H1 (cell line): ENCODE measurements at regions not wholly inside any gene's neighbourhood (a gene's known extent, or its start where the extent isn't known, plus 50 kb on each side); places are given as distances from the start of the nearest gene placed in this dataset.

Source experiments
- CTCF ChIA-PET: fragments of 300-600 bp; sonication (Branson Sonifier 250); formaldehyde crosslinking; loops from one replicate; lab custom pipeline; 2021; ENCODE audit not compliant: partially characterized antibody; lab: Charles Lee
- POLR2A ChIA-PET: fragments of 300-600 bp; sonication (Branson Sonifier 250); formaldehyde crosslinking; loops from one replicate; lab custom pipeline; 2021; ENCODE audit warnings: inconsistent platforms; ENCODE audit not compliant: partially characterized antibody; lab: Charles Lee
- DNase-seq, 2 experiments: peaks; one replicate each; pipeline versions ENCODE4 v3.0.0 to v3.0.0-alpha.2; 2010 to 2022; ENCODE audit warnings: low spot score in 2 of 2, low read depth in 1 of 2, mixed read lengths in 1 of 2
- FAIRE-seq: peaks from 2 replicates; lab custom pipeline; 2011; peaks lifted over from hg19 to GRCh38; lab: Jason Lieb, UNC
- H2AFZ ChIP-seq: 2 replicates; pipeline ENCODE4 v1.8.1; 2012; ENCODE audit warnings: low read length, inconsistent platforms
- H2AK5ac ChIP-seq: 2 replicates; pipeline ENCODE4 v1.6.1; 2013; ENCODE audit warnings: low read depth, low read length
- H2BK120ac ChIP-seq: replicated peaks from 2 replicates; pipeline ENCODE3; 2013; ENCODE audit warnings: low read depth, low read length, inconsistent platforms
- H2BK12ac ChIP-seq: 2 replicates; pipeline ENCODE4 v1.6.1; 2013; ENCODE audit warnings: low read depth, low read length
- H2BK15ac ChIP-seq: 2 replicates; pipeline ENCODE4 v1.6.1; 2013; ENCODE audit warnings: low read length
- H2BK20ac ChIP-seq: 2 replicates; pipeline ENCODE4 v1.6.1; 2013; ENCODE audit warnings: low read length
- H2BK5ac ChIP-seq: 2 replicates; pipeline ENCODE4 v1.6.1; 2013; ENCODE audit warnings: low read depth, low read length
- H3K14ac ChIP-seq: 2 replicates; pipeline ENCODE4 v1.6.1; 2013; ENCODE audit warnings: inconsistent platforms; ENCODE audit not compliant: insufficient read length
- H3K18ac ChIP-seq: 2 replicates; pipeline ENCODE4 v1.6.1; 2013; ENCODE audit warnings: low read length; ENCODE audit errors: extremely low read depth
- H3K23ac ChIP-seq: 2 replicates; pipeline ENCODE4 v1.6.1; 2013; ENCODE audit warnings: inconsistent platforms; ENCODE audit not compliant: insufficient read length
- H3K23me2 ChIP-seq: 2 replicates; pipeline ENCODE4 v1.6.1; 2013; ENCODE audit warnings: low read depth, low read length
- H3K27ac ChIP-seq: 2 replicates; pipeline ENCODE4 v1.6.1; 2011; ENCODE audit warnings: low read depth, low read length, inconsistent platforms
- H3K27me3 ChIP-seq, 4 experiments: replicated peaks in 1 of 4; 1 replicate in 1 of 4; 2 replicates in 3 of 4; pipeline versions ENCODE4 v1.6.1 to v1.8.1; 2011 to 2013; ENCODE audit warnings: low read length in 3 of 4, mild to moderate bottlenecking in 3 of 4, inconsistent platforms in 2 of 4, mixed read lengths in 2 of 4, moderate library complexity in 1 of 4; ENCODE audit not compliant: control insufficient read depth in 3 of 4, insufficient read depth in 3 of 4; ENCODE audit errors: extremely low read depth in 1 of 4
- H3K36me3 ChIP-seq, 4 experiments: 2 replicates each; pipeline versions ENCODE4 v1.6.1 to v1.8.1; 2011 to 2013; ENCODE audit warnings: mild to moderate bottlenecking in 4 of 4, low read length in 3 of 4, moderate library complexity in 2 of 4, control low read depth in 1 of 4, inconsistent platforms in 1 of 4; ENCODE audit not compliant: insufficient read depth in 4 of 4, control insufficient read depth in 2 of 4
- H3K4ac ChIP-seq: replicated peaks from 2 replicates; pipeline ENCODE3; 2013; ENCODE audit warnings: low read length, low read depth, mixed read lengths, inconsistent platforms; ENCODE audit not compliant: insufficient read length
- H3K4me1 ChIP-seq, 4 experiments: replicated peaks in 1 of 4; 1 replicate in 1 of 4; 2 replicates in 3 of 4; pipeline versions ENCODE4 v1.6.1 to v1.8.1; 2011 to 2013; ENCODE audit warnings: low read length in 3 of 4, inconsistent platforms in 2 of 4, mixed read lengths in 1 of 4; ENCODE audit not compliant: insufficient read depth in 4 of 4, control insufficient read depth in 3 of 4
- H3K4me2 ChIP-seq, 2 experiments: 2 replicates each; pipeline versions ENCODE4 v1.6.1 to v1.8.1; 2011 to 2013; ENCODE audit warnings: low read depth in 2 of 2, low read length in 2 of 2, control low read depth in 1 of 2, inconsistent platforms in 1 of 2, mild to moderate bottlenecking in 1 of 2; ENCODE audit not compliant: insufficient read depth in 1 of 2
- H3K4me3 ChIP-seq, 4 experiments: fragments of 200-600, 300-600 bp in 1 of 4; sonication (generic), shearing (Covaris generic), sonication (Bioruptor Twin) in 1 of 4; 2 replicates each; pipeline versions ENCODE4 v1.5.1 to v1.8.1; 2011 to 2016; ENCODE audit warnings: low read length in 4 of 4, low read depth in 3 of 4, control low read depth in 2 of 4, inconsistent platforms in 2 of 4, mild to moderate bottlenecking in 2 of 4, mixed read lengths in 1 of 4, moderate library complexity in 1 of 4; ENCODE audit not compliant: insufficient read depth in 2 of 4; ENCODE audit errors: extremely low read depth in 1 of 4
- H3K56ac ChIP-seq: replicated peaks from 2 replicates; pipeline ENCODE3; 2013; ENCODE audit warnings: low read depth, mild to moderate bottlenecking, mixed read lengths, low read length, inconsistent platforms; ENCODE audit not compliant: insufficient read length
- H3K79me1 ChIP-seq: 2 replicates; pipeline ENCODE4 v1.6.1; 2013; ENCODE audit warnings: low read depth, low read length, control low read depth
- H3K79me2 ChIP-seq, 2 experiments: 2 replicates each; pipeline versions ENCODE4 v1.6.1 to v1.8.1; 2012 to 2013; ENCODE audit warnings: low read length in 2 of 2, mild to moderate bottlenecking in 2 of 2, inconsistent platforms in 1 of 2; ENCODE audit not compliant: insufficient read depth in 2 of 2, control insufficient read depth in 1 of 2
- H3K9ac ChIP-seq, 4 experiments: replicated peaks in 1 of 4; 1 replicate in 1 of 4; 2 replicates in 3 of 4; pipeline versions ENCODE4 v1.6.1 to v1.8.1; 2011 to 2013; ENCODE audit warnings: low read depth in 3 of 4, low read length in 3 of 4, control low read depth in 2 of 4, mild to moderate bottlenecking in 2 of 4, moderate library complexity in 2 of 4, inconsistent platforms in 1 of 4; ENCODE audit errors: extremely low read depth in 1 of 4
- H3K9me3 ChIP-seq, 2 experiments: 2 replicates each; pipeline versions ENCODE4 v1.6.1 to v1.8.1; 2012 to 2013; ENCODE audit warnings: mild to moderate bottlenecking in 2 of 2, moderate library complexity in 2 of 2, control low read depth in 1 of 2, inconsistent platforms in 1 of 2, low read depth in 1 of 2, low read length in 1 of 2, mixed read lengths in 1 of 2; ENCODE audit not compliant: insufficient read depth in 2 of 2
- H4K20me1 ChIP-seq, 2 experiments: replicated peaks in 1 of 2; 2 replicates each; pipeline versions ENCODE3 to v1.8.1; 2011 to 2013; ENCODE audit warnings: inconsistent platforms in 2 of 2, low read length in 2 of 2, mild to moderate bottlenecking in 1 of 2; ENCODE audit not compliant: insufficient read depth in 2 of 2, control insufficient read depth in 1 of 2
- H4K5ac ChIP-seq: 2 replicates; pipeline ENCODE4 v1.6.1; 2013; ENCODE audit warnings: low read length, low read depth, mixed read lengths, inconsistent platforms; ENCODE audit not compliant: insufficient read length
- H4K8ac ChIP-seq: 2 replicates; pipeline ENCODE4 v1.8.0; 2013; ENCODE audit warnings: mild to moderate bottlenecking, moderate library complexity, low read length, inconsistent platforms; ENCODE audit not compliant: insufficient read depth; ENCODE audit errors: extremely low read depth
- H4K91ac ChIP-seq: replicated peaks from 2 replicates; pipeline ENCODE3; 2013; ENCODE audit warnings: low read length, mixed read lengths, inconsistent platforms; ENCODE audit not compliant: insufficient read length
- BCL11A ChIP-seq, 2 experiments: IDR thresholded peaks; one replicate each; pipeline ENCODE4 v1.6.1; 2011; ENCODE audit warnings: low read depth in 2 of 2, low read length in 2 of 2, mild to moderate bottlenecking in 2 of 2
- WGBS, 2 experiments: shearing (Covaris generic) in 1 of 2; methylation state at CpG; one replicate each; pipeline versions ENCODE4 v1.1.6 to v1.1.7; 2013 to 2015; ENCODE audit warnings: low lambda C conversion rate in 2 of 2, mixed read lengths in 2 of 2, inconsistent platforms in 1 of 2, low coverage in 1 of 2, missing lambda C conversion rate in 1 of 2; ENCODE audit not compliant: insufficient replicate concordance in 2 of 2, insufficient coverage in 1 of 2, insufficient read length in 1 of 2; ENCODE audit errors: extremely low coverage in 1 of 2, missing lambda C conversion rate in 1 of 2; 5-methylcytosine and 5-hydroxymethylcytosine counted together

GRCh38 chr6:21331235-21331634 lies 262.3 kb upstream of the SOX4 start:
- no peak overlapping the region for H3K4me2 ChIP-seq
- H3K23ac ChIP-seq: no peak overlapping the region
- no peak overlapping the region for H2BK120ac ChIP-seq
- no peaks in the 10 kb centered on the region for H3K79me1 ChIP-seq
- FAIRE-seq (no peak), DNase-seq (no peak)
- no peak overlapping the region for H2BK20ac ChIP-seq
- no peak overlapping the region for H3K4me3 ChIP-seq
- CTCF ChIA-PET: interaction anchor here (0.7 to 2.3 kb wide), 2 partner anchors 11 to 267 kb away, joined by 3 to 10 read pairs; no protein-coding TSS in a partner anchor
- POLR2A ChIA-PET: no interaction called here
- H3K27ac ChIP-seq: no peak overlapping the region
- no peak overlapping the region for H2BK5ac ChIP-seq
- H3K18ac ChIP-seq: no peak overlapping the region
- H3K14ac ChIP-seq: no peak overlapping the region
- H3K23me2 ChIP-seq: no peaks in the 10 kb centered on the region
- H3K36me3 ChIP-seq: no peaks in the 10 kb centered on the region
- H3K4ac ChIP-seq: no peak overlapping the region
- no peaks in the 10 kb centered on the region for H3K27me3 ChIP-seq
- no peak overlapping the region for H2AFZ ChIP-seq
- H3K4me1 ChIP-seq: peaks cover 0 to 10% (median 0%) of the 10 kb centered on the region in 4 experiments; a peak in 3 of 7 replicates
- H2BK15ac ChIP-seq: no peak overlapping the region
- no peak overlapping the region for H2AK5ac ChIP-seq
- no peaks in the 10 kb centered on the region for H3K9me3 ChIP-seq
- no peak overlapping the region for H3K56ac ChIP-seq
- 76% methylated on average over 7 of the region's 7 CpGs; no CpG with 5 or more reads in 1 of the 2 experiments for WGBS, 2 experiments
- H3K9ac ChIP-seq: no peak overlapping the region
- no peaks in the 10 kb centered on the region for H4K20me1 ChIP-seq
- no peak for TF ChIP-seq BCL11A (IDR thresholded peaks at IDR 0.05; ENCODE audit: low read depth in 2 of 2, low read length in 2 of 2)
- H4K5ac ChIP-seq: no peak overlapping the region
- no peak overlapping the region for H2BK12ac ChIP-seq
- H4K91ac ChIP-seq: no peak overlapping the region
- H3K79me2 ChIP-seq: no peaks in the 10 kb centered on the region
- H4K8ac ChIP-seq: no peak overlapping the region; the same call in 1 of the 2 replicates
